DMS79 treated with DMSO at 0.1 percent for 48 hours (cell line): ENCODE measurements at regions not wholly inside any gene's neighbourhood (a gene's known extent, or its start where the extent isn't known, plus 50 kb on each side); places are given as distances from the start of the nearest gene placed in this dataset.

Experiments
- DNase-seq: peaks from one replicate; lab custom pipeline; 2025; lab: John Stamatoyannopoulos, UW

DNA sequence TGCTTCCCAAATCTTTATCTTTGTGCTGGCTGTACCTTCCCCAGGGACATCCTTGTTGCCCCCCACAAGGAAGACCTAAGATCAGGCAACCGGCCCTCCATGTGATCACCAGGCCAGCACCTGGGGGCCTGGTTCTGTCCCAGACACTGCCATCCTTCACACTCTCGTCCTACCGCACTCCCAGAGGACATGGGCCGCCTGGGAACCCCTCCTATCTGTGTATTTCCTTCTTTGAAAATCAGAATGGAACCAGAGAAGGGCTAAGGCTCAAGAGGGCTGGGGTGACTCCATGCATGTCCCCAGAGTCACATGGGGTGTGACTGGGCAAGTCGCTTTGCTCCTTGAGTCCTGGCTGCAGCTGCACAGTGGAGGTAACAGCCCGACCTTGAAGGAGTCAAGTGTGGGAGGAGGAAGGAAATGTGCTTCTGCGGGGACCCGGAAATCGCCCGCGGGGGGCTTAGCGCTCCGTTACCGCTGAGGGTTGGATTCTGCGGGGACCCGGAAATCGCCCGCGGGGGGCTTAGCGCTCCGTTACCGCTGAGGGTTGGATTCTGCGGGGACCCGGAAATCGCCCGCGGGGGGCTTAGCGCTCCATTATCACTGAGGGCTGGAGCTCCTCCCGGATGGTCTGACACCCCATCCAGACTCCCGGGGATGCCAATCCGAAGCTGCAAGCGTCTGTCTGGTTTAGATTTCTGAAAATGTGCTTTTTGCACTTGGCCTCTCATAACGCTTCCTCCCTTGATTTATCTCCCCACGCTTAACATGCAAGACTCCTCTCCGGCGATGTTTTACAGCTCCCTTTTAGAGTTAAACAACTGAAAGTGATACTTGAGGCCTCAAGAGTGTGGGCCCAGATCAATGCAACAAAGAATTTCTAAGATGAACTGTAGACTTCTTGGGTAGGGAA, 278.9 kb downstream of the NPHP4 start:
- DNase-seq = no peak

DNA sequence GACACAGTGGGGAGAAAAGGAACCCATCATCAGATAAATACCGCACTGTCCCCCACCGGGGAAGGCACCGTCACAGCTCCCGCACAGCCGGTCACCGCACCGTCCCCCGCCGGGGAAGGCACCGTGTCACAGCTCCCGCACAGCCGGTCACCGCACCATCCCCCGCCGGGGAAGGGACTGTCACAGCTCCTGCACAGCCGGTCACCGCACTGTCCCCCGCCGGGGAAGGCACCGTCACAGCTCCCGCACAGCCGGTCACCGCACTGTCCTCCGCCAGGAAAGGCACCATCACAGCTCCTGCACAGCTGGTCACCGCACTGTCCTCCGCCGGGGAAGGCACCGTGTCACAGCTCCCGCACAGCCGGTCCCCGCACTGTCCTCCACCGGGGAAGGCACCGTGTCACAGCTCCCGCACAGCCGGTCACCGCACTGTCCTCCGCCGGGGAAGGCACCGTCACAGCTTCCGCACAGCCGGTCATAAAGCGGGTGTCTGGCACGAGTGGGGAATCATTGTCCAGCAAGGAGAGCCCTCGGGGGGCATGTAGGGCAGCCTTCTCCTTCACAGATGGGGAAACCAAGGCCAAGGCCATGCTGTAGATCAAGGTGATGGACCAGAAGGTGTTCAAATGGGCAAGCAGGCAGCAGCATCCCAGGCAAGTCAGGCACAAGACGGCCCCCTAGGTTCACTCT, 280.1 kb downstream of the NPHP4 start:
- no peak for DNase-seq

GRCh38 chr1:5711079-5711478, 281.1 kb downstream of the NPHP4 start:
- DNase-seq = no peak

GRCh38 chr1:5709976-5710375, 282.2 kb downstream of the NPHP4 start:
- no peak for DNase-seq

- no peak for DNase-seq
These were observed 282.7 kb downstream of the NPHP4 start for GRCh38 chr1:5709461-5709975.

DNA sequence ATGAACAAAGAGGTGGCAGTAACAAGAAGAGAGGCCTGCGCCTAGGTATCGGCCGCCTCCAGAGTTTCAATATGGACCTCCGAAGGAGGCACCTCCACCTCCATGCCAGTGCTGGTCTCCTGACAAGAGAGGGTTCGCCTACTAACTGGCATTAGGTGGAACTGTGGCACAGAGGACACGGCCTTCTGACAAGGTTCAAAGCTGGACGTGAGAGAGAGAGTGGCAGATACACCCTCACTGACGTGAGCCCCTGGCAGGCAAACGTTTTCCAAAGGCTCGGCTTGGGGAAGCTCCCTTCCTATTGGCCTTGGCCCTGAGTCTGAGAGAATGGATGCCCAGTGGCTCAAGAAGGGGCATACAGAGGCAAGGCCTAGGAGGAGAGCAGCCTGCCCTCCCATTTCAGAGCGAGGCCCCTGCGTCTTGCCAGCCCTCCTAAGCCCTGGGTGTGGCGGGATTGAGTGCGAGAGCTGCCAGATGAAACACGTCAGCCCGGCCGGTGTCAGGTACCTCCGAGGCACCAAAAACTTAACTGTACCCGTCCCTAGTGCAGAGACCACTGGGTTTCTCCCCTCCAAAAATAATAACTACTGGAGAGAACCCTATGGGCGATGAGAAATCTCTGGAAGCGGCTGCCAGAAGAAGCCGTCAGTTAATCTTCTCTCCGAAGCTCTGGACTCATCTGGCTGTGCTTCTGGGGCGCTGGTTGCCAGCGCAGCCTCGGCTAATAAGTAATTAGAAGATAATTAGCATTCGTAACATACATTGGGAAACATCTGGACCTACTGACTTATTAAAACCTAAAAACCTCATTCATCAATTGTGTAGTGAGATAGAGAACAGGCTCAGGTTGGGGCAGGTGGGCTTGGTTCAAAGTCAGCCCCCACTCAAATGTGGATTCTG, 283.6 kb downstream of the NPHP4 start:
- no peak for DNase-seq

- DNase-seq = no peak
These were observed 284.5 kb downstream of the NPHP4 start for GRCh38 chr1:5707566-5708345.

DNA sequence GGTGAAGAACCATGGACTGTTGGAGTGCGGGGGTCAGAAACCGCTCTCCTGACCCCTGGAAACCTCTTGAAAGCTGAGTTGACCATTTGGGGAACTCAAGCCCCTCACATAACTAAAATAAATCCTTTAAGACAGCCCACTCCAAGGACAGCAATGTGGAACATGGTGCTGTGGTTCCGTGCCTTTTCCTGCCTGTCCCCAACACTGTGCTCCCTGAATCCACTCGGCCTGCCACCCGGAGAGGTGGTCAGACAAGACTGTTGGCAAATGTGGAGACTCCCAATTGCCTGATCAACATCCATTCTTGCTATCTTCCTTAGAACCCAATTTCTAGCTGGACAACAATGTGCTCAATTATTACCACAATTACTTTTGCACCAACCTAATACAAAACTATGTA, 286.0 kb downstream of the NPHP4 start:
- DNase-seq = no peak

- no peak for DNase-seq
These were observed 286.5 kb downstream of the NPHP4 start for GRCh38 chr1:5705751-5706150.

- DNase-seq = no peak
These were observed 287.4 kb downstream of the NPHP4 start for GRCh38 chr1:5704561-5705514.

- DNase-seq = no peak
These were observed 290.6 kb downstream of the NPHP4 start for GRCh38 chr1:5701642-5702041.

- no peak for DNase-seq
These were observed 298.7 kb downstream of the NPHP4 start for GRCh38 chr1:5693568-5693967.

- DNase-seq = no peak
These were observed 299.6 kb downstream of the NPHP4 start for GRCh38 chr1:5692664-5693063.

GRCh38 chr1:5691795-5692509, 300.3 kb downstream of the NPHP4 start:
- DNase-seq = no peak

DNA sequence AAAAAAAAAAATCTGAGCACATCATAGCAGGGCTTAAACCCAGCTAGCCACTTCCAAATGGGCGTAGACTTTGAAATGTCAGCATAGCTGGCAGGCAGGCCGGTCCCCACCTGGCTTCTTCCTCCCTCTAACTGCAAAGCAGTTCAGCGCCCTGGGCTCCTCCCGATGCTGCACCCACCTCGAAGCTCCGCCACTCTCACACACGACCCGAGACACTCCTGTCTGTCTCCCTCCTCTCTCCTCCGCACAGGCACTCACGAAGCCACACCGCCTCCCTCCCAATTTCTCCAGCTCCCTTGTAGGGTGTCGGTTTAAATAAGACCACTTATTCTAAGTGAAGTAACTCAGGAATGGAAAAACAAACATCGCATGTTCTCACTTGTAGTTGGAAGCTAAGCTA, 301.3 kb downstream of the NPHP4 start:
- no peak for DNase-seq

- no peak for DNase-seq
These were observed 301.9 kb downstream of the NPHP4 start for GRCh38 chr1:5690291-5690690.

- no peak for DNase-seq
These were observed 303.8 kb downstream of the NPHP4 start for GRCh38 chr1:5688081-5689077.
